HCT116 (cell line): ENCODE measurements at regions not wholly inside any gene's neighbourhood (a gene's known extent, or its start where the extent isn't known, plus 50 kb on each side); places are given as distances from the start of the nearest gene placed in this dataset.

ENCODE experiments used
- ATAC-seq: fragments of 200-7000 bp; cut with Tn5 transposase; 2 replicates; pipeline ENCODE4 v1.9.1; 2020; ENCODE audit warnings: mild to moderate bottlenecking, moderate library complexity
- BruUV-seq: library from RNA; stranded (reverse); fragments of 400-500 nt; replicated peaks from 2 replicates; lab custom pipeline; 2021; lab: Mats Ljungman, UMichigan
- CTCF ChIA-PET: fragments of 300-600 bp; sonication (Branson Sonifier 250); formaldehyde crosslinking; loops from one replicate; lab custom pipeline; 2021; ENCODE audit warnings: antibody characterized with exemption; lab: Charles Lee
- POLR2A ChIA-PET: fragments of 300-600, 350-600 bp; sonication (Branson Sonifier 250); formaldehyde crosslinking; loops from one replicate; lab custom pipeline; 2021; ENCODE audit warnings: antibody characterized with exemption; lab: Charles Lee
- RAD21 ChIA-PET, 2 experiments: fragments of 300-600 bp; sonication (Branson Sonifier 250); formaldehyde crosslinking; loops; one replicate each; lab custom pipeline; 2023; ENCODE audit warnings: low total read pairs in 2 of 2; ENCODE audit not compliant: uncharacterized antibody in 2 of 2, unreplicated experiment in 2 of 2, low non-redundant PET in 1 of 2; lab: Charles Lee
- DNase-seq: peaks from one replicate; pipeline ENCODE4 v3.0.0-alpha.2; 2010; ENCODE audit warnings: low read depth, low spot score
- H2AFZ ChIP-seq: fragments of 200-600 bp; shearing (Covaris generic), sonication (generic); 2 replicates; pipeline ENCODE4 v1.6.1; 2017; ENCODE audit warnings: low read depth, mixed run types, mixed read lengths, antibody characterized with exemption, low read length; ENCODE audit not compliant: poor library complexity, severe bottlenecking
- H3K27ac ChIP-seq: 2 replicates; pipeline ENCODE4 v1.5.1; 2012; ENCODE audit warnings: low read depth, low read length
- H3K27me3 ChIP-seq: fragments of 200-600 bp; sonication (generic); 2 replicates; pipeline ENCODE4 v1.6.1; 2016; ENCODE audit warnings: mixed run types, low read length, mixed read lengths; ENCODE audit not compliant: insufficient read depth
- H3K36me3 ChIP-seq, 2 experiments: fragments of 200-500 bp in 1 of 2; fragments of 200-600 bp in 1 of 2; sonication (Bioruptor generic) in 1 of 2; sonication (generic) in 1 of 2; 2 replicates each; pipeline versions ENCODE4 v1.5.1 to v1.6.1; 2014 to 2016; ENCODE audit warnings: low read length in 2 of 2, inconsistent platforms in 1 of 2, mixed read lengths in 1 of 2, mixed run types in 1 of 2; ENCODE audit not compliant: insufficient read depth in 2 of 2, control insufficient read depth in 1 of 2
- H3K4me1 ChIP-seq, 2 experiments: fragments of 200-600 bp in 1 of 2; sonication (generic) in 1 of 2; 2 replicates each; pipeline versions ENCODE4 v1.5.1 to v1.6.1; 2012 to 2017; ENCODE audit warnings: low read length in 2 of 2, inconsistent platforms in 1 of 2, mild to moderate bottlenecking in 1 of 2, mixed read lengths in 1 of 2, mixed run types in 1 of 2, moderate library complexity in 1 of 2; ENCODE audit not compliant: insufficient read depth in 2 of 2, control insufficient read depth in 1 of 2
- H3K4me2 ChIP-seq: fragments of 200-600 bp; sonication (generic); 2 replicates; pipeline ENCODE4 v1.6.1; 2017; ENCODE audit warnings: mixed run types, low read length, mixed read lengths
- H3K4me3 ChIP-seq, 2 experiments: fragments of 200-600 bp in 1 of 2; sonication (generic) in 1 of 2; replicated peaks in 1 of 2; 2 replicates each; pipeline ENCODE4 v1.5.1; 2011 to 2016; ENCODE audit warnings: low read length in 2 of 2, control low read depth in 1 of 2, low read depth in 1 of 2, mild to moderate bottlenecking in 1 of 2, mixed read lengths in 1 of 2, mixed run types in 1 of 2
- H3K79me2 ChIP-seq: fragments of 200-600 bp; sonication (generic); 2 replicates; pipeline ENCODE4 v1.6.1; 2017; ENCODE audit warnings: mild to moderate bottlenecking, mixed run types, low read length, moderate library complexity, mixed read lengths; ENCODE audit not compliant: insufficient read depth
- H3K9ac ChIP-seq: fragments of 200-600 bp; sonication (generic); 2 replicates; pipeline ENCODE4 v1.6.1; 2016; ENCODE audit warnings: low read length, mixed read lengths
- H3K9me2 ChIP-seq: fragments of 200-600 bp; sonication (generic), shearing (Covaris generic); 2 replicates; pipeline ENCODE4 v1.6.1; 2017; ENCODE audit warnings: mixed run types, mild to moderate bottlenecking, moderate library complexity; ENCODE audit not compliant: insufficient read depth
- H3K9me3 ChIP-seq, 2 experiments: fragments of 200-500 bp in 1 of 2; fragments of 200-600 bp in 1 of 2; sonication (Bioruptor generic) in 1 of 2; sonication (generic) in 1 of 2; 2 replicates each; pipeline ENCODE4 v1.6.1; 2014 to 2017; ENCODE audit warnings: low read length in 2 of 2, mixed read lengths in 2 of 2, inconsistent platforms in 1 of 2, low read depth in 1 of 2, mild to moderate bottlenecking in 1 of 2, mixed run types in 1 of 2, moderate library complexity in 1 of 2; ENCODE audit not compliant: control insufficient read depth in 1 of 2, insufficient read depth in 1 of 2
- H4K20me1 ChIP-seq: fragments of 200-600 bp; sonication (generic), shearing (Covaris generic); 2 replicates; pipeline ENCODE4 v1.6.1; 2017; ENCODE audit warnings: mixed run types, mild to moderate bottlenecking, moderate library complexity; ENCODE audit not compliant: insufficient read depth
- ATF3 ChIP-seq: IDR thresholded peaks from 2 replicates; pipeline ENCODE4 v1.6.1; 2012
- CBX3 ChIP-seq: IDR thresholded peaks from 2 replicates; pipeline ENCODE4 v1.6.1; 2012; ENCODE audit warnings: low read depth
- CEBPB ChIP-seq: IDR thresholded peaks from 2 replicates; pipeline ENCODE4 v1.6.1; 2012; ENCODE audit warnings: low read depth
- CTCF ChIP-seq, 3 experiments: fragments of 200-600 bp in 1 of 3; sonication (generic) in 1 of 3; IDR thresholded peaks in 2 of 3; conservative IDR thresholded peaks in 1 of 3; 2 replicates each; pipeline ENCODE4 v1.5.1; 2012 to 2017; ENCODE audit warnings: low read depth in 2 of 3, low read length in 2 of 3, antibody characterized with exemption in 1 of 3, borderline replicate concordance in 1 of 3, control low read depth in 1 of 3, mild to moderate bottlenecking in 1 of 3, mixed read lengths in 1 of 3, mixed run types in 1 of 3, moderate library complexity in 1 of 3; ENCODE audit not compliant: insufficient read depth in 1 of 3
- EGR1 ChIP-seq: IDR thresholded peaks from 2 replicates; pipeline ENCODE4 v1.6.1; 2012; ENCODE audit warnings: low read depth
- ELF1 ChIP-seq: IDR thresholded peaks from 2 replicates; pipeline ENCODE4 v1.6.1; 2012; ENCODE audit warnings: low read depth, borderline replicate concordance
- EZH2phosphoT487 ChIP-seq: fragments of 200-600 bp; IDR thresholded peaks from 2 replicates; pipeline ENCODE4 v1.6.1; 2018; ENCODE audit warnings: antibody characterized with exemption, borderline replicate concordance
- FOSL1 ChIP-seq: IDR thresholded peaks from 2 replicates; pipeline ENCODE4 v1.6.1; 2012; ENCODE audit warnings: low read depth
- JUND ChIP-seq: IDR thresholded peaks from 2 replicates; pipeline ENCODE4 v1.6.1; 2012
- MAX ChIP-seq: IDR thresholded peaks from 2 replicates; pipeline ENCODE4 v1.6.1; 2012
- RAD21 ChIP-seq: IDR thresholded peaks from 2 replicates; pipeline ENCODE4 v1.6.1; 2012; ENCODE audit warnings: low read depth, mild to moderate bottlenecking
- SIN3A ChIP-seq: IDR thresholded peaks from 2 replicates; pipeline ENCODE4 v1.6.1; 2012; ENCODE audit warnings: low read depth
- SP1 ChIP-seq: IDR thresholded peaks from 2 replicates; pipeline ENCODE4 v1.6.1; 2012; ENCODE audit warnings: low read depth
- SRF ChIP-seq: IDR thresholded peaks from 2 replicates; pipeline ENCODE4 v1.6.1; 2012; ENCODE audit warnings: low read depth
- TCF7L2 ChIP-seq: IDR thresholded peaks from 2 replicates; pipeline ENCODE4 v1.7.0; 2011; ENCODE audit warnings: borderline replicate concordance, inconsistent platforms; ENCODE audit not compliant: insufficient read depth, insufficient read length; ENCODE audit errors: extremely low read depth
- YY1 ChIP-seq: IDR thresholded peaks from 2 replicates; pipeline ENCODE4 v1.6.1; 2011; ENCODE audit warnings: low read length, low read depth, moderate library complexity, mild to moderate bottlenecking; ENCODE audit not compliant: insufficient replicate concordance; ENCODE audit errors: extremely low read depth
- intact Hi-C: fragments of 100-400 bp; cut with micrococcal nuclease; formaldehyde crosslinking; loops from 2 replicates; pipeline ENCODE4 v1.10.0; 2022

DNA sequence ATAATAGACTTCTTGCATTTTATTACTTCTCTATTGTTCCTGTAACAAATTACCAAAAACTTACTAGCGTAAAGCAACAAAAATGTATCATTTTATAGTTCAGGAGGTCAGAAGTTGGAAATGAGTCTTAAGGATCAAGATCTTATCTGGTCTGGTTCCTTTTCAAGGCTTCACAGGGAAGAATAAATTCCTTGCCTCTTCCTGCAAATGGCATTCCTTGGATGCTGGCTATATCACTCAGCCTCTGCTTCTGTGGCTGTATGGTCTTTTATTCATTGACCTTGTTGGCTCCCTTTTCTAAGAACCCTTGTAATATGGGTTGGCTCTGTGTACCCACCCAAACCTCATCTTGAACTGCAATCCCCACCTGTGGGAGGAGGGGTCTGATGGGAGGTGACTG lies 478.4 kb upstream of the THBS1 start:
- no peak overlapping the region for H3K9ac ChIP-seq
- no peaks in the 10 kb centered on the region; a peak in 1 of 4 replicates for H3K36me3 ChIP-seq
- H3K79me2 ChIP-seq: no peaks in the 10 kb centered on the region
- no peaks in the 10 kb centered on the region for H3K9me3 ChIP-seq
- no peak overlapping the region for H3K27ac ChIP-seq
- H3K9me2 ChIP-seq: no peaks in the 10 kb centered on the region
- H4K20me1 ChIP-seq: no peaks in the 10 kb centered on the region
- POLR2A ChIA-PET: no interaction called here
- RAD21 ChIA-PET: no interaction called here
- H3K4me2 ChIP-seq: no peak overlapping the region
- ATAC-seq (no peak), DNase-seq (no peak)
- no peaks in the 10 kb centered on the region for H3K27me3 ChIP-seq
- intact Hi-C loops: no loop called here
- H3K4me3 ChIP-seq: no peak overlapping the region
- CTCF ChIA-PET: no interaction called here
- no peaks in the 10 kb centered on the region for H3K4me1 ChIP-seq
- BruUV-seq: no TSS peak
- TF ChIP-seq YY1 (no peak), MAX (no peak)
- H2AFZ ChIP-seq: no peak overlapping the region

DNA sequence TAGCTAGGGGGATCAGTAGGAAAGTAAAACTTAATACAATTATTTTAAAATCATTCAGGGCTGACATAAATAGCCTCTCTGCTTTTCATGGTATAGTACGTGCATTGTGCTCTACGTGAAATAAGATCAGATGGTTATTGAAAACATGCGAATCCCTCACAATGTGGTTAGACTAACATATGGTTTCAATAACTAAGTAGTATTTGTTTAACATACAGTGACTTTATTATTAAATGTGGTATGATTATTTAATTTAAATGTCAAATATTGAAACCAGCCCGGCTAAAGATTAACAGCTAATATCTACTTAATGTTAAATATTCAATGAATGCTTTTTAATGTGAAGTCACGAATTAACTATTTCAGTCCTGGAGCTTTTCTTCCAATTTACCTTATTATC lies 473.9 kb upstream of the THBS1 start:
- Histone ChIP-seq H3K4me3 (no peak overlapping the region), H3K27ac (no peak overlapping the region), H3K36me3 (no peaks in the 10 kb centered on the region; a peak in 1 of 4 replicates), H4K20me1 (no peaks in the 10 kb centered on the region), H2AFZ (no peak overlapping the region), H3K79me2 (no peaks in the 10 kb centered on the region), H3K27me3 (no peaks in the 10 kb centered on the region), H3K9me3 (no peaks in the 10 kb centered on the region), H3K4me1 (no peaks in the 10 kb centered on the region), H3K4me2 (no peak overlapping the region), H3K9me2 (no peaks in the 10 kb centered on the region), H3K9ac (no peak overlapping the region)
- no peak for TF ChIP-seq ATF3
- TF ChIP-seq CTCF (IDR thresholded peaks at IDR 0.05 in 2 of 3, conservative IDR thresholded peaks at IDR 0.05 in 1 of 3; ENCODE audit: borderline replicate concordance in 1 of 3, insufficient read depth in 1 of 3, low read depth in 2 of 3, low read length in 2 of 3): no peak
- TF ChIP-seq CBX3: no peak
- TF ChIP-seq YY1: no peak
- TF ChIP-seq SRF: no peak
- TF ChIP-seq SIN3A: no peak
- no peak for TF ChIP-seq EGR1
- no peak for TF ChIP-seq EZH2phosphoT487
- TF ChIP-seq TCF7L2: no peak
- TF ChIP-seq ELF1: no peak
- TF ChIP-seq SP1: no peak
- no peak for TF ChIP-seq JUND
- TF ChIP-seq FOSL1: no peak
- no peak for TF ChIP-seq CEBPB
- no peak for TF ChIP-seq RAD21
- DNase-seq (no peak), ATAC-seq (no peak)
- intact Hi-C loops: no loop called here
- RAD21 ChIA-PET: no interaction called here
- no TSS peak for BruUV-seq
- POLR2A ChIA-PET: no interaction called here
- CTCF ChIA-PET: no interaction called here
